GM19397 (cell line): ENCODE measurements at regions not wholly inside any gene's neighbourhood (a gene's known extent, or its start where the extent isn't known, plus 50 kb on each side); places are given as distances from the start of the nearest gene placed in this dataset.

Experiments used
- ATAC-seq: cut with Tn5 transposase; IDR thresholded peaks from one replicate; pipeline ENCODE4 v1.9.1; 2021; ENCODE audit warnings: mild to moderate bottlenecking, moderate library complexity; ENCODE audit not compliant: unreplicated experiment

- ATAC-seq, result no peak
These were observed 50.4 kb upstream of the SERTAD2 start for GRCh38 chr2:64704161-64704560.

DNA sequence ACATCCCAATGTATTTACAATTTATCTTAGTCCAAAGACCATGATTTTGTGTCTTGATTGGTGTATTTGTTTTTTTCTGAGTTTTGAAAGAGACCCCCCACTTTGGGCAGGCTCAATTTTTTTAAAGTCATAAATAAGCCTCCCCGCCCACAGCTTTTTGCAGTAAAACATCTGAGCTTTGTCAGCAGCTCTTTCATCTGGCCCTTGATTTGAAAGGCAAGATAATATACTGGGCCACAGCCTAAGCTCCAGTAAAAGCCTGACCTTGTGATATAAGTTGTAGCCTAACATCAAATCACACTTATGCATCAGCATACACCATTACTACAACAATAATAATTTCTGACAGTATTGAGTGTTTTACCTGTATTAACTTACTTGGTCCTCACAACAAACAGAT, 51.3 kb upstream of the SERTAD2 start:
- no peak for ATAC-seq

GRCh38 chr2:64707276-64707675, 53.6 kb upstream of the SERTAD2 start:
- ATAC-seq, result no peak

GRCh38 chr2:64708829-64709228, 55.1 kb upstream of the SERTAD2 start:
- ATAC-seq, result no peak

DNA sequence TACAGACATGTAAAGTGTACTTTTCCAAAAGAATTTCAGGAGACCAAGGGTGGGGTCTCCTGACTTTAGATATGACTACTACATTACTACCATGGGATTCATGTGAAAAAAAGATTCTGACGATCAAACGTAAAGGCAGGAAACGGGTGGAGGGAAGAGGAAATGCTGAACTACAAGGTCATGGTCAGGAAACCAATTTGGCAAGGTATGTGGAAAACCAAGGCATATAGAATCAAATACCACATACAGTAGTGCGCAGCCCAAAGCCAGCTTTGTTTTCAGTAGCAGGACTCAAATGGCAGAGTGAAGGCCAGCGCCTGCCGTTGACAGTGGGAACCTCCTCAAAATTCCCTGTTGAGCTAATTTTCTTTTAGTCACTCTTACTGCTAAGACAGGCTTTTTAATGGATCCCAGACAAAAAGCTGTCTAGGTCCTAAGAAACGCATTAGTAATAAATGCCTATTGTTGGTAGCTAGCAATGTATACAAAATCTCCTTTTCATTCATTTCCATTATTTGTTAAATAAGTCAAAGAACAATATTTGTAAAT, 57.6 kb upstream of the SERTAD2 start:
- no peak for ATAC-seq

- no peak for ATAC-seq
These were observed 60.0 kb upstream of the SERTAD2 start for GRCh38 chr2:64713686-64714085.

- no peak for ATAC-seq
These were observed 62.9 kb upstream of the SERTAD2 start for GRCh38 chr2:64716569-64716968.

DNA sequence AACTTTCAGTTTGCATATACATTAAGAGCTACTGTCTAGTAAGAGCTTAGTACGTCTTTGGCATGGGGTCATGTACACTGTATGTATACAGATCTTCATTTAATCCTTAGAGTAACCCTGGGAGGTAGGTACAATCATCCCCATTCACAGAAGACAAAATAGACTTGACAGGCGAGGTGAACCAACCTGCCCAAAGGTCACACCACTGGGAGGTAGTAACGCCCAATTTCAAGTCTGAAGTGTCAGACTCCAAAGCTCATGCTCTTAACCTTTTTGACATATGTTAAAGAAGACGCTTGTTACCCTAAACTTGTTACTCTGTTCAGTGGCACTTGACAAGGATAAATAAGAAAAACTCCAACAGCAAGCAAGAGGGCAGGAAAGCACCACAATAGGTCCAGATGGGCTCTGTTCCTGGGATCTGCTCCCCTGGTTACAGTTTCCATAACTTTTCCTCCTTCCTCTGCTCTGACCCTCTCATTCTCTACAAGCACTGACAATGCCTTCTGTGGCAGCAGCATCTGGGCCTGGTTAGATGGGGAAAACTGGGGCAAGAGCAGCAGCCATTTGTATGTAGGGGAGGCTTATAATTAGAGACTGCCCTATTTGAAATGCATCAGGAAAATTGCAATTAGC, 64.7 kb upstream of the SERTAD2 start:
- ATAC-seq, result no peak

- no peak for ATAC-seq
These were observed 67.0 kb upstream of the SERTAD2 start for GRCh38 chr2:64720535-64721319.

DNA sequence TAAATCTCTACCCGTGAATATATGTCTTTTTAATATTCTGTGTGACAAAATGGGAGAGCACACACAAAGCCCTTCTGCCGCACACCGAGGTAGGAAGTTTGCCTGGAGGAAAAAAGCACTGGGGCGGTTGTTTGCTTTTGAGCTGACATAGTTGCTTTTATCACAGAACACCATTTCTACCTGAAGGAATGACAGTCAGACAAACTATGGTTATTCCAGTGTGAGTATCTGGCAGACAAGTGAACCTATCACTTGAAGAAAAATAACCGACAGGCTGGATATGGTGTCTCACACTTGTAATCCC, 67.6 kb upstream of the SERTAD2 start:
- ATAC-seq, result no peak

DNA sequence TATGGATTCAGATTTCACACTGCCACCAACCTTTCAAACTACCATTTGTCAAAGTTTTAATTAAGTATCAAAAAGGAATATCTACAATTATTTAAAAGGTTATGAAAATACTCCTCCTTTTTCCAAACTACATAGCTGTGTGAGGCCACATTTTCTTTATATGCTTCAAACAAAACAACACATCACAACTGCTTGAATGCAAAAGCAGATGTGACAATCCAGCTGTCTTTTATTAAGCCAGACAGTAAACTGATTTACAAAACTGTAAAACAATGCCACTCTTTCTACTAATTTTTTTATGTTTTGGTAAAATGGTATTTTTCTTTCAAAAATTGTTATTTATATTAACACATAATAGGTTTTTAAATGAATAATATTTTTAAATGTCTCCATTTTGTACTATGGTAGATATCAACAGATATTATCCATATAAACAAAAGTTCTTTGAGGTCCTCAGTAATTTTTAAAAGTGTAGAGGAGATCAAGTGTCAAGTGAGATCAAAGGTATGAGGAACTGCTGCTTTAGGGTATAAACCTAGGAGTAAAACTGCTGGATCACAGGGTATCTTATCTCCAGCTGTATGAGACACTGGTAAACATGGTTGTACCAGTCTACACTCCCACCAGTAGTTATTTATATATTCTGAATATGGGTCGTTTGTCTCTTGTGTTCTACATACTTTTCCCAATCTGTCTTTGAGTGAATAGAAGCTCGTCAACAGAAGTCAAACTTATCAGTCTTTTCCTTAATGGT, 68.8 kb upstream of the SERTAD2 start:
- no peak for ATAC-seq

GRCh38 chr2:64727013-64727767, 73.5 kb upstream of the SERTAD2 start:
- peak; percentile 85 for ATAC-seq

GRCh38 chr2:64727843-64728463, 74.2 kb upstream of the SERTAD2 start:
- no peak for ATAC-seq

DNA sequence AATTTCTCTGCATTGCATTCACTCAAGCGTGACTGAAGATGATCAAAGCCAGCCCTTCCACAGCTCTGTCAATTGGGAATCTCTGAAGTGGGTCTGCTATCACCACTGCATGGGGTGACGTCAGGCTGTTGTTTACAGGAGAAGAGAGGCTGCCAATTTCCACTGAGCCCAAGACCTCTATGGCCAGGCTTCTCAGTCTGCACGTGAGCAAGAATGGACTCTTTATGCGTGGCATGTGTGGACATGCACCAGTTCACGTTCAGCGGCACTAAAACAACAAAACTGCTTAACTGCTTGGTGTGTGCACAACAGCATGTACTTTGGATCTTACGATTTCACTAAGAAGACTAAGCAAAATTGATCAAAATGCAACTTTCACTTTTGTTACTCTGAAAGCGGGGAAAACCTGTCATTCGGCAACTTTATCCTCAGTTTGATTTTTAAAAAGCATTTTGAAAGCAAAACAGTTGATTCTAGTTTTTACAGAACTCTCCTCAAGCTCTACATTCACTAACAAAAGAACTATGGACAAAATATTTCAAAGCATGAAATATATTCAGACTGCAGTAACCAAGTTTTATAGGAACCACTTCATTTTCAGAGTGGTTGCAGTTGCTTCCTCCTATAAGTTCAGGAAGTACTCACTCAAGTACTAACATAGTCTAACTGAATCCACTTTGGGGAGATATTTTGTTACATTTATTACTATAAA, 77.0 kb upstream of the SERTAD2 start:
- no peak for ATAC-seq

DNA sequence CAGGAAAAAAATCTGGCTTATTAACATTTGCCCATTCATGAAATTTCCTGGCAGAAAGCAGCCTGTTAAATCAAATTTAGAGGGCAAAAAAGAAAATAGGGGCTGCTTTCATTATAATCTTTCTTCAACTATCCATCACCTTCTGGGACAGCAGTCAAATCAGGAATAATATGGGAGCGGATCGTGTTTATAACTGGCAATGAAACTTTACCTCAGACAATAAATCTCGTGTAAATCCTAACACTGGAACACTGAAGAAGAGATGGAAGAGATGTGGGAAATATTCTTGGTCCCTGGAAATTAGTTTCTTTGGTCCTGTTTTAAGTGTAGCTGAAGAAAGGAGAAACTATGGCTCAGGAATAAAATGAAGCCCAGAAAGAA, 77.5 kb upstream of the SERTAD2 start:
- no peak for ATAC-seq

- no peak for ATAC-seq
These were observed 78.0 kb upstream of the SERTAD2 start for GRCh38 chr2:64731746-64732145.

DNA sequence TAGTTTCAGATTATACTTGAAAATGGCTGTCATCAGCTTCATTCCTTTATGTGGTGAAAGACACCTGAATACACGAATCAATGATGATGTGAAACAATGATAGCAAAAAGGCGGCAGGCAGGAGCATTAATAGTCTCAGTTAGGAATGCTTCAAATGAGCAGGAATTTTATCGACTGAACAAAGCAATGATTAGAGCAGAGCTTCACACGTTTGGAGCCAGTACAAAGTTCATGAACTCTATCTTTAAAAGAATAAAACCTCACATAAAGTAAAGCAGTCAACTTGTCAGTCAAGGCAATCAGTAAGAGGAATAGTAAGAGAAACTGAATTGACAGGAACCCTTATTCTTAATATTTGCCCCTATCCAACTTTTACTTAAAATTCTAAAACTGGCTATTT, 78.4 kb upstream of the SERTAD2 start:
- no peak for ATAC-seq

DNA sequence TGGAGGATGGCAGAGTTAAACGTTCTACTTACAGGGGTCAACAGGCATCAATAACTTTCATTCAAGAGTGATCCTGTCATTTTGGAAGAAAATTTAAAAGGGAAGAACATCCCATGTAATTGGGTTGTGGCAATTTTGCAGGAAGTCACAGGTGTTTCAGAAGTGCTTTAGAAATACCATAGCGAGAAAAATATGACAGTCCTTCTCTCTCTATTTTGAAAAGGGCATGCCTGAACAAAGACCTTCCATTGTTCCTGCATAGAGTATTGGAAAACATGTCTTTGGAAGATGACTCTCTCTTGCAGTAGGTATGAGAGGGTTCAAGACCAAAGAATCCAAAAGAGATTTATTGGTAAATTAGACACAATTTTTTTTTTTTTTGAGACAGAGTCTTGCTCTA, 81.8 kb upstream of the SERTAD2 start:
- no peak for ATAC-seq

- no peak for ATAC-seq
These were observed 83.8 kb upstream of the SERTAD2 start for GRCh38 chr2:64737547-64737946.

DNA sequence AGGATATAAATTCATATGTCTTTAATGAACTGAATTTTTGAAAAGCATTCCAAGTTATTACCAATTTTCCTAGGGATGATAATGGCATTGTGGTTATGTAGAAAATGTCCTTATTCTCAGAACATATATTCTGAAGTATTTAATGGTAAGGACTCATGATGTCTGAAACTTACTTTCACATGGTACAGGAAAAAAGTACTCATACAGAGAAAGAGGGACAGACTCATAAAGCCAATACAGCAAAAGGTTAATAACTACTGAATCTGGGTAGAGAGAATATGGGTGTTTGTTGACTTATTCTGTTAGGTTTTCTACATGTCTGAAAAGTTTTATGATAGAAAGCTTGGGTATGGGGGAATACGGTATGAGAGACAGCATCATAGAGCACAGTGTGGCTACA, 84.3 kb upstream of the SERTAD2 start:
- no peak for ATAC-seq
